ACHN (cell line): ENCODE measurements at regions not wholly inside any gene's neighbourhood (a gene's known extent, or its start where the extent isn't known, plus 50 kb on each side); places are given as distances from the start of the nearest gene placed in this dataset.

Experiments
- DNase-seq: peaks from one replicate; pipeline ENCODE4 v3.0.0-alpha.2; 2015
- in situ Hi-C: cut with HindIII; loops from 2 replicates; pipeline ENCODE4 v1.10.0; 2017; ENCODE audit warnings: low sequenced_read_pairs, low pct_ligation_motif_present, low pct_unique_long_range_greater_than_20kb

DNA sequence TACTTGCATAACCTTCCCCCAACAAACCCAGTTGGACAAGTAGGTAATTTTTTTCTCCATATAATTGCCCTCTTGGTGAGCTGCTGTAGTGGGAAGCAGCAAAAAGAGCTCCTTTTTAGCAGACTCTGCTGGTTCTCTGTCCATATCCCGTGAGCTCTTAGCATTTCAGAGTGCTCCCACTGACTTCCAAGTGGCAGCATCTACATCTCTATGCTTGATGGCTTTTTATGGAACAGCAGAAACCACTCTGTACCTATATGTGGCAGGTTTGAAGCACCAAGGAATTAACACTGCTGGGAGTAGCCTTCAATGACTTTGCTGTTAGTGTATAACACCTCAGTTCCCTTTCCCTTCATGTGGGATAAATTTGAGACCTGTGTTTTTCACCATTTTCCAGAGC is 168.4 kb upstream of the NHS start:
- in situ Hi-C loops = no loop called here
- DNase-seq = no peak

DNA sequence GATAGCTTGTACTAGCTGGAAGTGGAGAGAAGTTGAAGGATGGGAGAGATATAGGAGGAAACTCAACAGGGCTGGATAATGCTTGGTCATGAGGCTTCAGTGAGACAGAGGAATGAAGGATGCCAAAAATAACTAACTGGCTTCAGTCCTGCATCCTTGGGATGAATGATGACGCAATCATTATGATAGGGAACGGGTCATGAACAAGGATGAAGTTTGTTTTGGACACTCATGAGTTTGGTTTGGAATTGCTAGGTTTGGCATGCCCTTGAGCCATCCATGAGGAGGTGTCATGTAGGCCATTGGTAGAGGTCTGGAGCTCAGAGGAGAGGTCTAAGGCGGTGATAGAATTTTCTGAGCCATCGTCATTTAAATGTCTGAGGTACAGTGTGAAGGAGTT is 160.0 kb upstream of the NHS start:
- in situ Hi-C loops = no loop called here
- DNase-seq = no peak

DNA sequence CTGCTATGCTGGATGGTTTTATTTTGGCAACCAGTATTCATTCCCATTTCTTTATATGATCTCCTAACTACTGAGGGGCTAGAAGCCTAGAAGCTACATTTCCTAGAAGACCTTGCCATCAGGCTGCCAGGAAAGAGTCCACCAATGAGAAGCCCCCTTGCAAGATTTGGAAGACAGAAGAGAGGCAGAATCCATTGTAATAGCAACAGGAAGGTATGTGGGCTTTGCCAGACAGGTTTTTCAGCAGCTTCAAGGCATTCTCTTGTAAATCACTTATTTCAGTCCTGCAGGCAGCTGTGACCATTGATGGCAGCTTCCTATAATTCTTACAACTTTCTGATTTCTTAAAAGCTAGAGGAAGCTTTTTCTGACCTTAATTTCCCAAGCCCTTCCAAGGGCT is 148.3 kb upstream of the NHS start:
- in situ Hi-C loops = no loop called here
- DNase-seq = no peak

DNA sequence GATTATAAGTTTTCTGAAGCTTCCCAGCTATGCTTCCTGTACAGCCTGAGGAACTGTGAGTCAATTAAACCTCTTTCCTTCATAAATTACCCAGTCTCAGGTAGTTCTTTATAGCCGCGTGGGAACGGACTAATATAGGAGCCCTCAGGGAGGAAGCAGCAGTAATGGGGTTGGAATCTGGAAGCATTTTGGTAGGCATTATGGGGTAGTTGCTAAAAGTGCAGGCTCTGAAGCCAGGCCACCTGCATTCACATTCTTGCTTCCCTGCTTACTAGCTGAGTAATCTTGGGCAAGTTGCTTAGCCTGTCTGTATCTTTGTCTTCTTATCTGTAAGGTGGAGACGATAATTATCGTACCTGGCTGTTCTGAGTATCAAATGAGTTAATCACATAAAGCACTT is 137.9 kb upstream of the NHS start:
- DNase-seq = no peak
- in situ Hi-C loops = no loop called here

DNA sequence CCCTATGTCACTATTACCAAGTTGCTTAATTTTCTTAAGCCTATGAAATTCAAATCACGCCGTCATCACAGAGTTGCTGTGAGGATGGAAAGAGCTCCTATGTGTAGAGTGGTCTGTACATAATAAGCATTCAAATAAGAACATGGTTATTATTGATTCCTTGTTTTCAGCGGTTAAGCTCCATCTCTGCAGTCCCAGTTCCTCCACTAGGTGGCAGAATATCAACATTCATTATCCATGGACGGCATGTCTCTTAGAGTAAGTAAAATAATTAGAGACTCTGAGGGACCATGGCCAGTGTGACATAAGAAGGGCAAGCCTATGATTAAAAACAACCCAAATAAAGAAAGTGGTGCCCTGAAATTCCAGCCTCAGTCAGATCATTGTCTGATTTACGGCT is 132.5 kb upstream of the NHS start:
- in situ Hi-C loops = no loop called here
- DNase-seq = peak; percentile 20

DNA sequence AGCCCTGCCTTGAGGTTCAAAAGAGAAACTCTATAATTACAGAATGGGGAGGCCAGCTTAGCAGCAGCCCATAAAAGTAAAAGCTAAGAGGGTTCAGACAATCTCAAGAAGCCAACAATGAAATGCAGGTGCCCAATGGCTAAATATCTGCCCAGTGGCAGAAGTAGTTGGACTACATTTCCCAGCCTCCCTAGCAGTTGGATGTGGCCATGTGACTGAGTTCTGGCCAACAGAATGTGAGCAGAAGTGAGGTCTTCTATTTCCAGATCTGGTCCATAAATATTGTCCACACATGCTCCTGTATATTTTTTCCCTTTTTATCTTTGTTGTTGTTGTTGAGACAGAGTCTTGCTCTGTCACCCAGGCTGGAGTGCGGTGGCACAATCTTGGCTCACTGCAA is 127.9 kb upstream of the NHS start:
- in situ Hi-C loops = no loop called here
- DNase-seq = no peak

DNA sequence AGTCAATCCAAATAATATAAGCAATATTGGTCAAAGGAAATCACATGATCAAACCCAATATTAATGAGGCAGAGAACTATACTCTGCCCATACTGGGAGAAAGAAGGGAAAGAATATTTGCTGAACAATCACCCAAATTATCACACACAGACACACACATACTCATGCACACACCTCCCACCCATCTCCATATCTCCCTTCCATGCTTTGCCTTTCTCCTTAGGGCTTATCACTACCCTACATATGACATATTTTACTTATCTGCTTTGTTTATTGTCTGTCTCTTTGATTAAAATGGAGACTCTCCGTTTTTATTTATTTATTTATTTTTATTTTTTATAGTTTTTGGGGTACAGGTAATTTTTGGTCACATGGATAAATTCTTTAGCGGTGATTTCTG is 112.9 kb upstream of the NHS start:
- in situ Hi-C loops = no loop called here
- no peak for DNase-seq

DNA sequence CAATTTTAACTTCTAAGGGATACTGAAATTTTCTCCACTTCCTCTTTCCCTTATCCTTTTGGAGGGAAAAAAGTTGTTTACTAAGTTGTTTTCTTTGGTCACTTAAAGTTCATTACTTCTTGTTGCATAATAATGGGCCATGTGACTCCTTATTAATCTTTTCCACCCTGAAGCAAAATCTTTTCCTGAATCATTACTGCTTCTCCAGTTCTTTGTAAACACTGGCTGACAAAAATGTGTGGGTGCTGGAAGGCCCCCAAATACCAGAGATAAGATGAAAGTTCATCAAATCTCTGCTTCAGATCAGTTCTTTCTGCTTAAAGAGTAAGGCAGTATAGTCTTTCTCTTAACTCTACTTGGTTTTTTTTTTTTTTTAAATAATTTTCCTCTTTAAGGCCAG is 108.9 kb upstream of the NHS start:
- no peak for DNase-seq

DNA sequence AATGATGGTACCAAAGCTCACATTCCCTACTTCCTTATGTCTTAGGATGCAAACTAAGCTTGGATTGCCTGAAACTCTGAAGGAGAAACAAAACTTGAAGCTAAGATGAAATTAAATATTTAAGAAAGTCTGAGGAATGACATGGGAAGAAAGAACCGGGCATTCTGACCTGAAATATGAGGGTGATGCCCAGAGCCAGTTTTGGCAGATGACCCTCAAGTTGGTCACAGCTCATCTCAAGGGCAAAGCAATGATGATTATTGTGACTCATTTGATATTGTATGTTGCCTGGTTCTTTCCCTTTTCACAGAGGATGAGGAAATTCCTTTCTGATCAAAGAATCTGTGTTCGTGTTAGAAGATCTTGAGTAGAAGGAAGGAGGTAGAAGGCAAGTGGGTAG is 96.0 kb upstream of the NHS start:
- in situ Hi-C loops = no loop called here

More for the DNA sequence above, 108.9 kb upstream of the NHS start:
- in situ Hi-C loops = no loop called here

DNA sequence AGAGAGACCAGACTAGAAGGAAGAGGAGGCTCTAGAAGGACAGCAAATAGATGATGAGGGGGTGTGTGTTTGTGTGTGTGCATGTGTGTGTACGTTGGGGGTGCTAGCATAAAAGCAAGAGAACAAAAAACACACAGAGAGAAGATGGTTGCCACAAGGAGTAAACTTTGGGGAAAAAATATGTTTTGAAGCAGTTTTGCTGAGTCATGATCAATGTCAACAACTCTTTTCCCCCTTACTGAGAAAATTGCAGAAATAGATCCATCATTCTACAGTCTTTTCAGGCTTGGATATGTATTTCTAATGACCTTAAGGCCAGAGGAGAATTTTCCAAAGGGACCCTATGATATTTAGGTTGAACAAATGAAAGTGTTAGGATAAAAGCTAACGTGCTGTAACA is 89.0 kb upstream of the NHS start:
- in situ Hi-C loops = no loop called here
- no peak for DNase-seq

More for the DNA sequence above, 96.0 kb upstream of the NHS start:
- DNase-seq = no peak

DNA sequence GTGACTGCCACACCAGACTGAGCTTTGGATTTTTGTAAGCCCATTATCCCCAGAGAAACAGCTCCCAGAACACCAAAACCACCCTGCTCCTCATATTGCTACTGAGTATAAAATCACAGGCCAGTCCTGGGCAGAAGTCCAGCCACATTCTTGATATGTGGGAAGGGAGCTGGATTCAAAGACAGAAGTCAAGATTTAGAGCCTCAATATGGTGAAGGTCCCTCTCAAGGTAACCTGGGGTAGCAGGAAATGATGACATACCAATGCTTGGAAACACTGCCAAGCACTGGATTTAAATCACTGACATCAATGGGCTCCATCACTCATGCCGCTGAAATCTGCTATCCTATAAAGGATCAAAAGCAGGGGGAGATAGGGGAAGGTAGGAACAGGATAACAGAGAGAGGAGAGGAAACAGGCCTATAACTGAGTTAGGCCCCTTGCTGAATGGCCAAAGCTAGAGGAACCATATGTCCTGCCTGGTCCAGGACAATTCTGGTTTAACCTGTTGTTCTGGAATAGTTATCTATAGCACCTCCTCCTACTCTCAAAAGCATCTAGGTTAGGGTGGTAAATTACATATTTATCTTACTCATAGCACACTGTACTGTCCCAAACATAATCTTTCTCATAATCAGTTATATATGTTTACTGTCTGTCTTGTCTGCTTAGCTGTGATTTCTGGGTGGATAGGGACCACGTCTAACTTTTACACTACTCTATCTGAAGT is 83.7 kb upstream of the NHS start:
- in situ Hi-C loops = no loop called here
- no peak for DNase-seq

DNA sequence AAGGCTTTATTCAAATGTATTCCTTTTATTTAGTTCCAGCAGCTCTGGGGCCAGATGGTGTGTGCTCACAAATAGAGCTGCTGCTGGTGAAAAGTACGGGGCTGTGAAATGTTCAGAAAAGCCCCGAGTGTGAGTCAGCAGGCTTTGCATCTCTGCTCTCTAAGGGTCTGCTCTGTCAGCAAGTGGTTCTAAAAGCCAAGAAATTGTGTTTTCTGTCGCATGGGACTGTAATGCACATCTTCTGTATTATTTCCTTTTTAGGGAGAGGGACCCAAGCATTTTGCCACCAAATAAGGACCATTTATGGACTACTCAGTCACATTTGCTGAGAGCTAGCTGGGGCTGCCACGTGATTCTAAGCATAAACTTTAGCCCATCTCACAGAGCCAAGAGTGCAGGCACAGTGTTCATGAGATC is 82.9 kb upstream of the NHS start:
- DNase-seq = no peak

DNA sequence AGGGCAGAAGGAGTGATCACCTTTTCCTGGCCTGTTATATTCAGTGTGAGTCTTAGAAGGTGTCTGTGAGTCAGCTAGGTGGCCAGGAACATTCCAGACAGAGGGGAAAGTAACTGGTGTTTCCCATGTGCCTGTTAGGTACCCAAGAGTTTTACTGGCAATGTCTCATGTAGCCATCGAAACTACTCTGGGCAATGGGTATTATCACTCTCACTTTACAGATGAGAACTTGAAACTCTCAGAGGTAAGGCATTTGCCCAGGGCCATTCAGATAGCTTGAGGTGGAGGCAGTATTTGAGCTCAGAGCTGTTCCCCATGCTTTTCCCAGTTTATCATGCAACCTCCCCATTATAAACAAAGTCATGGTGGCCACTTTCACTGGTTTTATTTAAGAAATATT is 80.4 kb upstream of the NHS start:
- in situ Hi-C loops = no loop called here
- DNase-seq = no peak

More for the DNA sequence above, 82.9 kb upstream of the NHS start:
- in situ Hi-C loops = no loop called here

DNA sequence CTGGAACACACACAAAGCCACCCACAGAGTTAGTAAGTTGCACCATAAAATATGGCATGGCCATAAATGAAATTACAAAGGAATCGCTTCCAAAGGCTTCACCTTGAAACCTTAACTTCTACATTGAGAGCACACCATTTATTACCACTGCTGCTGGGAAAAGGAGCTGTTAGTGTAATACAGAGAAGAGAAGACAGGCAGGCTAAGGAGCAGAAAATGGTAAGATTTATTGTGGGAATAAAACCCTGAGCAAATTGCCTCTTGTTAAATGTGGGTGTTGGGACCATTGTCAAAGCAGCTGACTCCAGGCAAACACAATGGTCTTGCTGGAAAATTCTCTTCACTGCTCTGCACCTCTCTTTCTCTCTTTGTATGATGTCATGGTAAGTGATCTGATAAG is 79.2 kb upstream of the NHS start:
- DNase-seq = no peak
- in situ Hi-C loops = no loop called here

DNA sequence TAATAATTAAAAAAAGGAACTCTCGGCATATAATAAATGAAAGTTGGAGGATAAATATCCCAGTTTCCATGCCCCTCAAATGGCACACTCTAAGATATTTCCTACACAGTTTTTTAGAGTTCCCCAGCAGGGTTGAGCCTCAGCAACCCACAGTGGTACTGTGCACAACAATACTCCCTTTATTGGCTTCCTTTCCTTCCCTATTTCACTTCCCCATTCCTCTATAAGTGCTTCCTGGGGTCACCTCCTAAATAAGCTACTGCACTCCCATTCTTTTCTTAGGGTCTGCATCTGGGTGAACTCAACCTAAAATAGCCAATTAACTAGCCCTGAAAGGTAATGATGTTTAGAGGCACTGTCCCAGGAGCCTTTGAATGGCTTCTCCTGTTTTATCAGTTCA is 76.4 kb upstream of the NHS start:
- no peak for DNase-seq
- in situ Hi-C loops = no loop called here

DNA sequence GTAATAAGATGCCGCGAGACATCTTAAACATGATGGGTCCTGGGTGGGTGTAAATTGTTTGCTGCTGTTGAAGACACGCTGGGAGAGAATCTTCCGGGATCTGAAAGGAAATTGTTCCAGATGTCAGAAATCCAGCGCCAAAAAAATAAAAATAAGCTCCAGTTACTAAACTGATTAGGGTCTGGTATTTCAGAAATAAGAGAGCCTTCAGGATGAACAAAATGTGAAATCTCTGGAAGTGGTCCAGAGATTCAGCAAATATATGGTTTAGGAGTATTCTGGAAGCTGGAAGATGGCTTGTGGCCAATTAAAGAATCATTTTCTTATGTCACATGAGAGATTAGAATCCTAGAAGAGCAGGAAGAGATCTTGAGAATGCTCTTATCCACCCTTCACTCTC is 75.8 kb upstream of the NHS start:
- in situ Hi-C loops = no loop called here
- DNase-seq = no peak

DNA sequence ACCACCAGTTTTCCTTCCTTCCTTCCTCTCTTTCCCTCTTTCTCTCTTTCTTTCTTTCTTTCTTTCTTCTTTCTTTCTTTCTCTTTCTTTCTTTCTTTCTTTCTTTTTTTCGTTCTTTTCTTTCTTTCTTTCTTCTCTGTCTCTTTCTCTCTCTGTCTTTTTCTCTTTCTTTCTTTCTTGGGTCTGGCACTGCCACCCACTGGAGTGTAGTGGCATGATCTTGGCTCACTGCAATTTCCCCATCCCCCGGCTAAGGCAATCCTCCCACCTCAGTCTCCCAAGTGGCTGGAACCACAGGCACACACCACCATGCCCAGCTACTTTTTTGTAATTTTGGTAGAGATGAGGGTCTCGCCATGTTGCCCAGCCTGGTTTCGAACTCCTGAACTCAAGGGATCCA is 51.6 kb upstream of the NHS start:
- no peak for DNase-seq
- in situ Hi-C loops = no loop called here
